Upper lobe of left lung (tissue), 6 donors: ENCODE measurements at regions not wholly inside any gene's neighbourhood (a gene's known extent, or its start where the extent isn't known, plus 50 kb on each side); places are given as distances from the start of the nearest gene placed in this dataset.

Experiments used
- ATAC-seq, 2 donors: fragments of 200-7000 bp; cut with Tn5 transposase; one replicate each; pipeline ENCODE4 v1.9.1; 2022; ENCODE audit warnings: mild to moderate bottlenecking in 2 of 2, moderate library complexity in 2 of 2; ENCODE audit not compliant: low FRiP score in 2 of 2
- DNase-seq, 2 donors: peaks; one replicate each; pipeline ENCODE4 v3.0.0-alpha.2; 2019 to 2020
- H3K27ac ChIP-seq, 4 donors: fragments of 200-600 bp; sonication (generic); one replicate each; pipeline ENCODE4 v1.5.1; 2016 to 2019
- H3K27me3 ChIP-seq, 4 donors: fragments of 200-600 bp; sonication (generic); one replicate each; pipeline ENCODE4 v1.5.1; 2017 to 2019
- H3K36me3 ChIP-seq, 4 donors: fragments of 200-600 bp; sonication (generic); one replicate each; pipeline ENCODE4 v1.5.1; 2016 to 2019
- H3K4me1 ChIP-seq, 4 donors: fragments of 200-600 bp; sonication (generic); one replicate each; pipeline ENCODE4 v1.5.1; 2018 to 2019
- H3K4me3 ChIP-seq, 4 donors: fragments of 200-600 bp; sonication (generic); one replicate each; pipeline ENCODE4 v1.5.1; 2017 to 2019; ENCODE audit warnings: mild to moderate bottlenecking in 2 of 4, moderate library complexity in 1 of 4
- H3K9me3 ChIP-seq, 4 donors: fragments of 200-600 bp; sonication (generic); one replicate each; pipeline ENCODE4 v1.5.1; 2018 to 2019
- EP300 ChIP-seq, 4 donors: sonication (generic); formaldehyde crosslinking; IDR thresholded peaks; one replicate each; pipeline ENCODE4 v1.5.1; 2017; ENCODE audit warnings: antibody characterized with exemption in 4 of 4, control low read depth in 2 of 4
- POLR2A ChIP-seq, 4 donors: fragments of 450-650 bp; IDR thresholded peaks; one replicate each; pipeline ENCODE4 v1.5.1; 2016 to 2017; ENCODE audit warnings: antibody characterized with exemption in 4 of 4, mild to moderate bottlenecking in 2 of 4
- POLR2AphosphoS5 ChIP-seq, 2 donors: sonication (generic); formaldehyde crosslinking; IDR thresholded peaks; one replicate each; pipeline ENCODE4 v1.5.1; 2017; ENCODE audit warnings: antibody characterized with exemption in 2 of 2
- WGBS, 2 donors: methylation state at CpG; one replicate each; pipeline ENCODE4 v1.1.5; 2017 to 2018; 5-methylcytosine and 5-hydroxymethylcytosine counted together
- TF ChIP-seq, protein P1 (sequence below), 6 experiments: fragments of 450-650 bp in 4 of 6; fragments of 200-600 bp in 2 of 6; sonication (generic) in 2 of 6; IDR thresholded peaks; one replicate each; pipeline ENCODE4 v1.5.1; 2016 to 2019; ENCODE audit warnings: antibody characterized with exemption in 6 of 6
- donor health status: DM: no; HTN: no; CAD: no; lungs with moderate emphysema.
- donor health status: DM: no; HTN: yes; CAD: no; lungs with severe emphysema.

DNA sequence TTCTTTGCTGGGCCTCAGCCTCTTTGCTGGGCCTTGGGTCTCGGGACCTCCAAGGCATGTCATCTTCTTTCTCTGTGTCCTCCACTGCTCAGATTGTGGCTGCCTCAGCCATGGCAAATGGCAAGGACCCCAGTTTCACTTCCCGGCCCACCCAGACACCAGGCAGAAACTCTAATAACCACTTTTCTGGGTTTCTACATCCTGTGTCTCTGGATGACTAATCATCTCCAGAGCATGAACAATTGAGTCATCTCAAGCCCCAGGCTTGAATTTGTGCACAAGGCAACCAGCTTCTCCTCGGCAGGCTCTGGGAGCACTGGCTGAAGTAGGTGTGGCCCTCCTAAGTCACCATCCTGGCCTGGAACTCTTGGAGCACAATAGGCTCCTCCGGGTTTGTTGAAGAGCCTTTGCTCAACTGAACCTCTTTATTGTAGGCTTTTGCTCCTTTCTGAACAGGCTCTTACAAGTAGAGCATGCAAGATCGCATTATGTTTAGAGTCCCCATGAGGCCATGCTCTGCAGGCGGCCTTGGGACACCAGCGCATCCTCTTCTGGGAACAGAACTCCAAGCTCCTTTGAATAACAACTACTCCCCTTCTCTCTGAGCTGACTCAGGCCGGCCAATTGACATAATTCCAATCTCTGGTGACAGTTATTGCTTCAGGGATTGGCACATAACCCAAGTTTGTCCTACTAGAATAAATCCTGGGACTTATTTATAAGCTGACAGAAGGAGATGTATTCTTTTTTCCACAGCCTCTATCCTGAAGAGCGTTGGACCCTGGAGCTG is 218.1 kb downstream of the WDR11 start:
- H3K4me3 ChIP-seq = no peak overlapping the region
- peaks cover 0 to 14% (median 8%) of the 10 kb centered on the region in 4 donors for H3K4me1 ChIP-seq
- no peak for DNase-seq
- no peak for TF ChIP-seq POLR2A (IDR thresholded peaks at IDR 0.05)
- TF ChIP-seq EP300 (IDR thresholded peaks at IDR 0.05) = no peak
- TF ChIP-seq, protein P1, sequence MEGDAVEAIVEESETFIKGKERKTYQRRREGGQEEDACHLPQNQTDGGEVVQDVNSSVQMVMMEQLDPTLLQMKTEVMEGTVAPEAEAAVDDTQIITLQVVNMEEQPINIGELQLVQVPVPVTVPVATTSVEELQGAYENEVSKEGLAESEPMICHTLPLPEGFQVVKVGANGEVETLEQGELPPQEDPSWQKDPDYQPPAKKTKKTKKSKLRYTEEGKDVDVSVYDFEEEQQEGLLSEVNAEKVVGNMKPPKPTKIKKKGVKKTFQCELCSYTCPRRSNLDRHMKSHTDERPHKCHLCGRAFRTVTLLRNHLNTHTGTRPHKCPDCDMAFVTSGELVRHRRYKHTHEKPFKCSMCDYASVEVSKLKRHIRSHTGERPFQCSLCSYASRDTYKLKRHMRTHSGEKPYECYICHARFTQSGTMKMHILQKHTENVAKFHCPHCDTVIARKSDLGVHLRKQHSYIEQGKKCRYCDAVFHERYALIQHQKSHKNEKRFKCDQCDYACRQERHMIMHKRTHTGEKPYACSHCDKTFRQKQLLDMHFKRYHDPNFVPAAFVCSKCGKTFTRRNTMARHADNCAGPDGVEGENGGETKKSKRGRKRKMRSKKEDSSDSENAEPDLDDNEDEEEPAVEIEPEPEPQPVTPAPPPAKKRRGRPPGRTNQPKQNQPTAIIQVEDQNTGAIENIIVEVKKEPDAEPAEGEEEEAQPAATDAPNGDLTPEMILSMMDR (IDR thresholded peaks at IDR 0.05) = no peak
- no peak for TF ChIP-seq POLR2AphosphoS5 (IDR thresholded peaks at IDR 0.05)
- ATAC-seq = peak in 1 of 2 donors; percentile 19
- H3K27ac ChIP-seq = peak overlapping the region in 1 of 4 donors; percentile 14
- H3K36me3 ChIP-seq = no peaks in the 10 kb centered on the region
- WGBS, 2 donors = 79% methylated on average over 8 to 9 of the region's 9 CpGs
- no peaks in the 10 kb centered on the region for H3K9me3 ChIP-seq
- H3K27me3 ChIP-seq = no peaks in the 10 kb centered on the region

DNA sequence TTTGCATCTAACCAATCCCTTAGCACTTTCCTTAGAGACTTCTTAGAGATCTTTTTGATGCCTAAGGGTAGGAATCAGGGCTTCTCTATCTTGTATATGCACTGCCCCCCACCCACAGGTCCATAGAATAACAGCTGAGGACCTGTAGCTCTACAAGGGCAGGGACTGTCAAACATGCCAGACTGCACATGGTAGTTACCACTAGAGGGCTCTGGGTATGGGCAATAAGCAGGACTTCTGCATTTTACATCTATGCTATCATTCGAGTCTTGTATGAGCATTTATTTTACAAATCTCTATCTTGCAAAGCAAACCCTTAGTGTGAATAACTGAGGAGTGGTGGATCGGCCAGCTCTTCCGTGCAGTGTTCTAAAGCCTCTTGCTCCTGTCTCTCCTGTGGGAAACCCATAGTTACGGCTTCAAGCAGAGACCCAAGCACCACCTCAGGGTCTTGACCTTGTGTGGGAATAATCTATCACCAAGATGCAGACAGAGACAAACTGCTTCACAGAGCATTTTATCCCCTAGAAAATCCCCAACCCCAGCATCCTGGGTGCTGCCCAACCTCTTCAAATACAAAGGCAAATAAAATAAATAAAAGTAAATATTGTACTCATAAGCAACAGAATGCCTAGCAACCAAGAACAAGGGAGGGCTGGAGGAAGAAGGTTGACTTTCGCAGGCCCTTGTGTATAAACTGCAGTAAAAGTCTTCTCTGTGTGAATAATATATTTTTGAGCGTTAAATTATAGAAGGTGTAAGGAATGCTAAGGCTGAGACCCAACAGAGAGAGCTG is 219.3 kb downstream of the WDR11 start:
- TF ChIP-seq, protein P1 (IDR thresholded peaks at IDR 0.05) = peak in 5 of 6 experiments; percentile 11 to 47 (median 26)
- TF ChIP-seq EP300 (IDR thresholded peaks at IDR 0.05) = no peak
- ATAC-seq = peak; percentile 60 to 76
- peak overlapping the region in 3 of 4 donors; percentile 36 to 44 (median 37) for H3K27ac ChIP-seq
- H3K4me3 ChIP-seq = no peak overlapping the region
- no peaks in the 10 kb centered on the region for H3K9me3 ChIP-seq
- 34 to 50% methylated on average over 6 of the region's 6 CpGs for whole genome bisulfite sequencing, 2 donors
- no peaks in the 10 kb centered on the region for H3K27me3 ChIP-seq
- H3K36me3 ChIP-seq = no peaks in the 10 kb centered on the region
- DNase-seq = no peak
- H3K4me1 ChIP-seq = peaks cover 0 to 14% (median 8%) of the 10 kb centered on the region in 4 donors

DNA sequence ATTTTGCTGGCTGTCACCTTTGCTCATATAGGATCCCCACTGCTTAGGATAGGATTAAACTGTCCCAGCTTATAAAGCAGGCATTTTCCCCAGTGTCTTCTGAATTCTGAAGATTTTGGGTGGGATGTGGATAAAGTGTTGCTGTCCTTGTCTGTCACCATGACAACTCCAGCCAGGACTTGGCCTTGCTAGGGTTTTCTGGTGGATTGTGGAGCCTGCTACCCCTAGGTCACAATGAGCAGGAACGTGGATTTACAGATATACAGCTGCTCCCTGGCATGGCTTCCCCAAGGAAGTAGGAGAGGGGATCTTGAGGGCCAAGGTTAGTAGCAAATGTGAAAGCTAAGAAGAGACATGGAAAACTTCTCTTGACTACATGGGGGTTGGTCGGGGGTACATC is 220.7 kb downstream of the WDR11 start:
- no peak overlapping the region for H3K27ac ChIP-seq
- TF ChIP-seq POLR2A (IDR thresholded peaks at IDR 0.05) (no peak), EP300 (IDR thresholded peaks at IDR 0.05) (no peak), POLR2AphosphoS5 (IDR thresholded peaks at IDR 0.05) (no peak)
- TF ChIP-seq, protein P1 (IDR thresholded peaks at IDR 0.05) = no peak
- H3K27me3 ChIP-seq = no peaks in the 10 kb centered on the region
- WGBS, 2 donors = 66 to 72% methylated on average over 2 of the region's 2 CpGs
- ATAC-seq (no peak), DNase-seq (no peak)
- H3K36me3 ChIP-seq = no peaks in the 10 kb centered on the region
- H3K4me1 ChIP-seq = peaks cover 4 to 25% (median 16%) of the 10 kb centered on the region in 4 donors
- H3K9me3 ChIP-seq = no peaks in the 10 kb centered on the region
- no peak overlapping the region for H3K4me3 ChIP-seq

DNA sequence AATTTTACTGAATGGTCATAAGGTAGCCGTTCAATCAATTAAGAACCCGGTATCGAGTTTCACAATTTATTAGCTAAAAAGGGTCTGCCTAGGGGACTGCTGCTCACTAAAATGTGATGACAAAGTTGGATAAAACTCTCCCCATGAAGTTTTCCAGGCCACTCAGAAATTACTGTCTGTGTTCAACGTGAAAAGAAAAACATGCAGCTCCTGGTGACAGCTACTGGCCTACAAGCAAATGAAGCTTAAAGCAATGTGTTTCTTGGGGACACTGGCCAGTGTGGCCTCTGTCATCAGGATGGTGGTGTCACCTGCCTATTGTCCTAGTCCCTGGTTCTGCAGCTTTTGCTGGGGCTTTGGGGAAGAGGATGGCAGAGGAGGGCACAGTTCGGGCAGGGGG is 222.6 kb downstream of the WDR11 start:
- H3K9me3 ChIP-seq = no peaks in the 10 kb centered on the region
- no peaks in the 10 kb centered on the region for H3K27me3 ChIP-seq
- TF ChIP-seq EP300 (IDR thresholded peaks at IDR 0.05) = no peak
- TF ChIP-seq, protein P1 (IDR thresholded peaks at IDR 0.05) = no peak
- no peak for TF ChIP-seq POLR2AphosphoS5 (IDR thresholded peaks at IDR 0.05)
- no peak for TF ChIP-seq POLR2A (IDR thresholded peaks at IDR 0.05)
- no peak overlapping the region for H3K27ac ChIP-seq
- DNase-seq = no peak
- peaks cover 9 to 43% (median 26%) of the 10 kb centered on the region in 4 donors for H3K4me1 ChIP-seq
- no peaks in the 10 kb centered on the region for H3K36me3 ChIP-seq
- no peak for ATAC-seq
- 73 to 87% methylated on average over 5 of the region's 5 CpGs for WGBS, 2 donors
- H3K4me3 ChIP-seq = no peak overlapping the region
